ENCODE measurements at regions not wholly inside any gene's neighbourhood (a gene's known extent, or its start where the extent isn't known, plus 50 kb on each side); places are given as distances from the start of the nearest gene placed in this dataset.

- no peak for TF ChIP-seq EZH2 (IDR thresholded peaks at IDR 0.05)
- TF ChIP-seq FOXP2 (optimal IDR thresholded peaks at IDR 0.05; ENCODE audit: control extremely low read depth, extremely low read length, insufficient read depth), result no peak
These were observed 372.1 kb downstream of the RAB28 start for GRCh38 chr4:13112030-13112429.
